ENCODE measurements at regions not wholly inside any gene's neighbourhood (a gene's known extent, or its start where the extent isn't known, plus 50 kb on each side); places are given as distances from the start of the nearest gene placed in this dataset.

GRCh38 chr16:35141303-35141702 is 1681.9 kb downstream of the TP53TG3F start:
- no peak overlapping the region for H3K9ac ChIP-seq (ENCODE audit: insufficient read depth in 1 of 2, low read depth in 2 of 2, low read length in 2 of 2)
- no peaks in the 10 kb centered on the region for H4K20me1 ChIP-seq (replicated peaks; ENCODE audit: control insufficient read depth, insufficient read depth, low read length)
- BruUV-seq (replicated peaks), result no TSS peak
- in situ Hi-C loops (cut with MboI) (loop anchor here (5.0 kb wide), 1 partner anchor 366 kb away; no protein-coding TSS in a partner anchor), intact Hi-C loops (cut with micrococcal nuclease) (no loop called here)
- ATAC-seq, result no peak
- no peaks in the 10 kb centered on the region for H3K36me3 ChIP-seq (ENCODE audit: control insufficient read depth, insufficient read depth, low read length)
- no peaks in the 10 kb centered on the region for H3K79me2 ChIP-seq (ENCODE audit: control insufficient read depth, insufficient read depth, low read length)
- H3K27me3 ChIP-seq (ENCODE audit: control insufficient read depth in 2 of 2, insufficient read depth in 2 of 2, low read length in 2 of 2), result no peaks in the 10 kb centered on the region
- H2AFZ ChIP-seq (ENCODE audit: low read depth, low read length), result no peak overlapping the region
- no peak overlapping the region for H3K4me3 ChIP-seq
- ChIA-PET CTCF (ENCODE audit: low intra/inter-chr PET ratio) (no interaction called here), POLR2A (no interaction called here)
- no peaks in the 10 kb centered on the region for H3K4me1 ChIP-seq (replicated peaks in 1 of 2; ENCODE audit: control insufficient read depth in 2 of 2, insufficient read depth in 2 of 2, low read length in 2 of 2)
- no peak for TF ChIP-seq MCM5 (IDR thresholded peaks at IDR 0.05; ENCODE audit: low read depth)
- no peak for TF ChIP-seq ESRRB (CRISPR knock-in tag; IDR thresholded peaks at IDR 0.05; ENCODE audit: borderline replicate concordance)
- TF ChIP-seq RBM39 (optimal IDR thresholded peaks at IDR 0.05; ENCODE audit: low read depth, low read length), result no peak
- TF ChIP-seq ARID4B (CRISPR knock-in tag; IDR thresholded peaks at IDR 0.05), result no peak
- no peak for TF ChIP-seq ZSCAN32 (CRISPR knock-in tag; IDR thresholded peaks at IDR 0.05)
- no peak for TF ChIP-seq ZNF695 (CRISPR knock-in tag; IDR thresholded peaks at IDR 0.05)
- TF ChIP-seq ZNF224 (CRISPR knock-in tag; IDR thresholded peaks at IDR 0.05), result no peak
- TF ChIP-seq ZNF436 (CRISPR knock-in tag; IDR thresholded peaks at IDR 0.05), result no peak
- no peak for TF ChIP-seq TBP (optimal IDR thresholded peaks at IDR 0.05; ENCODE audit: low read depth, low read length)
- TF ChIP-seq MED1 (CRISPR knock-in tag; IDR thresholded peaks at IDR 0.05; ENCODE audit: borderline replicate concordance), result no peak
- TF ChIP-seq SREBF1 (IDR thresholded peaks at IDR 0.05; ENCODE audit: borderline replicate concordance, low read depth, low read length), result no peak
- TF ChIP-seq ZNF586 (CRISPR knock-in tag; conservative IDR thresholded peaks at IDR 0.05), result no peak
- TF ChIP-seq ASH1L (IDR thresholded peaks at IDR 0.05; ENCODE audit: borderline replicate concordance, low read depth, partially characterized antibody), result no peak
- no peak for TF ChIP-seq PYGO2 (tag; IDR thresholded peaks at IDR 0.05)
- TF ChIP-seq RBM34 (IDR thresholded peaks at IDR 0.05; ENCODE audit: borderline replicate concordance, insufficient read depth, low read length), result no peak
- no peak for TF ChIP-seq ZNF75A (CRISPR knock-in tag; IDR thresholded peaks at IDR 0.05)
- no peak for TF ChIP-seq MIER1 (IDR thresholded peaks at IDR 0.05; ENCODE audit: low read depth)
- H3K27ac ChIP-seq (ENCODE audit: extremely low read depth, low read depth, low read length), result no peak overlapping the region
- DNase-seq (ENCODE audit: extremely low read depth in 1 of 4, low spot score in 3 of 4), result no peak
- FAIRE-seq, result no peak
- WGBS (ENCODE audit: insufficient coverage, low coverage, missing lambda C conversion rate), result 3% methylated on average over 15 of the region's 18 CpGs
- H3K9me3 ChIP-seq (replicated peaks; ENCODE audit: control insufficient read depth, insufficient read depth, low read depth, low read length), result no peaks in the 10 kb centered on the region
- no peak overlapping the region for H3K4me2 ChIP-seq (ENCODE audit: insufficient read depth, low read length)
- H3K9me1 ChIP-seq (ENCODE audit: control insufficient read depth, insufficient read depth, low read length), result no peaks in the 10 kb centered on the region

All from K562 (cell line).